IMR-90 (cell line): ENCODE measurements at regions not wholly inside any gene's neighbourhood (a gene's known extent, or its start where the extent isn't known, plus 50 kb on each side); places are given as distances from the start of the nearest gene placed in this dataset.

Experiments
- CEBPB ChIP-seq: IDR thresholded peaks from 2 replicates; pipeline ENCODE4 v1.6.1; 2012; ENCODE audit warnings: low read depth, low read length, improper control_type of control experiment
- CHD1 ChIP-seq: IDR thresholded peaks from 2 replicates; pipeline ENCODE4 v1.6.1; 2012; ENCODE audit warnings: low read depth, low read length, improper control_type of control experiment
- CTCF ChIP-seq: conservative IDR thresholded peaks from 2 replicates; pipeline ENCODE4 v1.5.1; 2012; ENCODE audit warnings: mild to moderate bottlenecking, low read depth, low read length, improper control_type of control experiment
- ELK1 ChIP-seq: fragments of 150-350 bp; IDR thresholded peaks from 2 replicates; pipeline ENCODE4 v1.6.1; 2016; ENCODE audit warnings: low read depth, mild to moderate bottlenecking, low read length, moderate library complexity, borderline replicate concordance
- FOS ChIP-seq: fragments of 150-350 bp; IDR thresholded peaks from 2 replicates; pipeline ENCODE4 v1.6.1; 2016; ENCODE audit warnings: low read depth, low read length
- MAFK ChIP-seq: IDR thresholded peaks from 2 replicates; pipeline ENCODE4 v1.6.1; 2012; ENCODE audit warnings: low read depth, low read length, improper control_type of control experiment
- MXI1 ChIP-seq: IDR thresholded peaks from 2 replicates; pipeline ENCODE4 v1.6.1; 2012; ENCODE audit warnings: low read depth, mild to moderate bottlenecking, low read length, moderate library complexity, borderline replicate concordance
- NFE2L2 ChIP-seq: fragments of 150-350 bp; IDR thresholded peaks from 2 replicates; pipeline ENCODE4 v1.6.1; 2016; ENCODE audit warnings: low read depth, mild to moderate bottlenecking, low read length
- POLR2A ChIP-seq: IDR thresholded peaks from 2 replicates; pipeline ENCODE4 v1.6.1; 2012; ENCODE audit warnings: mild to moderate bottlenecking, low read depth, low read length
- RAD21 ChIP-seq: IDR thresholded peaks from 2 replicates; pipeline ENCODE4 v1.6.1; 2012; ENCODE audit warnings: low read length, improper control_type of control experiment
- RCOR1 ChIP-seq: IDR thresholded peaks from 2 replicates; pipeline ENCODE4 v1.6.1; 2012; ENCODE audit warnings: mild to moderate bottlenecking, low read length, improper control_type of control experiment; ENCODE audit not compliant: insufficient replicate concordance
- RFX5 ChIP-seq: IDR thresholded peaks from 2 replicates; pipeline ENCODE4 v1.8.0; 2012; ENCODE audit warnings: low read depth, mild to moderate bottlenecking, low read length, moderate library complexity
- SMC3 ChIP-seq: fragments of 150-350 bp; IDR thresholded peaks from 2 replicates; pipeline ENCODE4 v1.6.1; 2016; ENCODE audit warnings: low read depth, mild to moderate bottlenecking, antibody characterized with exemption, low read length, moderate library complexity
- USF2 ChIP-seq: fragments of 150-350 bp; IDR thresholded peaks from 2 replicates; pipeline ENCODE4 v1.6.1; 2017; ENCODE audit warnings: mild to moderate bottlenecking, antibody characterized with exemption, low read length, low read depth

- TF ChIP-seq CEBPB (no peak), CTCF (no peak), RFX5 (no peak), FOS (no peak), POLR2A (no peak), SMC3 (no peak), CHD1 (no peak), RCOR1 (no peak), USF2 (no peak), RAD21 (no peak), NFE2L2 (no peak), MAFK (no peak), MXI1 (no peak), ELK1 (no peak)
Measured at GRCh38 chr11:115629456-115630015, 125.3 kb upstream of the CADM1 start.
